A549 (cell line): ENCODE measurements at regions not wholly inside any gene's neighbourhood (a gene's known extent, or its start where the extent isn't known, plus 50 kb on each side); places are given as distances from the start of the nearest gene placed in this dataset.

Experiments
- ATAC-seq, 2 experiments: fragments of 200-7000 bp in 1 of 2; fragments of >200 bp in 1 of 2; cut with Nextera tagmentation in 1 of 2; cut with Tn5 transposase in 1 of 2; 3 replicates each; pipeline versions ENCODE4 v1.8.0 to v1.9.1; 2018 to 2020; ENCODE audit warnings: mild to moderate bottlenecking in 1 of 2, moderate library complexity in 1 of 2
- CTCF ChIA-PET: fragments of 300-600 bp; sonication (Branson Sonifier 250); formaldehyde crosslinking; extraction: SDS; loops from one replicate; lab custom pipeline; 2021; ENCODE audit warnings: antibody characterized with exemption, inconsistent platforms; lab: Yijun Ruan, JAX
- POLR2A ChIA-PET: fragments of 350-600 bp; formaldehyde crosslinking; extraction: SDS; loops from one replicate; lab custom pipeline; 2021; ENCODE audit warnings: antibody characterized with exemption, inconsistent platforms; lab: Yijun Ruan, JAX
- DNase-seq, 2 experiments: peaks; one replicate each; pipeline versions ENCODE4 v3.0.0 to v3.0.0-alpha.2; 2011 to 2016; ENCODE audit warnings: low read depth in 1 of 2, low spot score in 1 of 2
- FAIRE-seq: peaks from 2 replicates; lab custom pipeline; 2011; peaks lifted over from hg19 to GRCh38; lab: Jason Lieb, UNC
- H3K27ac ChIP-seq, 2 experiments: fragments of >200 bp; sonication (Bioruptor Twin); formaldehyde crosslinking; 3 replicates each; pipeline ENCODE4 v1.5.1; 2016 to 2017
- H3K4me1 ChIP-seq: fragments of >200 bp; sonication (Bioruptor Twin); formaldehyde crosslinking; 3 replicates; pipeline ENCODE4 v1.6.1; 2016
- H3K4me2 ChIP-seq: fragments of >200 bp; sonication (Bioruptor Twin); formaldehyde crosslinking; 3 replicates; pipeline ENCODE4 v1.6.1; 2016
- H3K4me3 ChIP-seq: fragments of >200 bp; sonication (Bioruptor Twin); formaldehyde crosslinking; 3 replicates; pipeline ENCODE4 v1.5.1; 2016
- H3K9me3 ChIP-seq: fragments of >200 bp; sonication (Bioruptor Twin); formaldehyde crosslinking; 3 replicates; pipeline ENCODE4 v1.6.1; 2016
- CBX2 ChIP-seq: fragments of 200-600 bp; sonication (generic); IDR thresholded peaks from 2 replicates; pipeline ENCODE4 v1.6.1; 2016; ENCODE audit warnings: low read depth, mild to moderate bottlenecking, borderline replicate concordance
- CEBPB ChIP-seq, 2 experiments: fragments of >200 bp in 1 of 2; sonication (Bioruptor Twin) in 1 of 2; formaldehyde crosslinking in 1 of 2; IDR thresholded peaks; 2 replicates each; pipeline ENCODE4 v1.6.1; 2012 to 2016
- EHF ChIP-seq: fragments of 250-450 bp; sonication (Bioruptor Pico); IDR thresholded peaks from 2 replicates; pipeline ENCODE4 v1.5.0; 2020; ENCODE audit warnings: mild to moderate bottlenecking
- EHMT2 ChIP-seq: fragments of 200-600 bp; sonication (generic); IDR thresholded peaks from 2 replicates; pipeline ENCODE4 v1.6.1; 2016; ENCODE audit warnings: antibody characterized with exemption, low read depth, mild to moderate bottlenecking, moderate library complexity
- EP300 ChIP-seq, 2 experiments: fragments of >200 bp; sonication (Bioruptor Twin); formaldehyde crosslinking; IDR thresholded peaks; 2 replicates in 1 of 2; 3 replicates in 1 of 2; pipeline ENCODE4 v1.6.1; 2016 to 2017
- FOSL2 ChIP-seq, 2 experiments: fragments of 450-650 bp in 1 of 2; fragments of >200 bp in 1 of 2; sonication (Bioruptor Twin) in 1 of 2; formaldehyde crosslinking; IDR thresholded peaks; 2 replicates each; pipeline versions ENCODE4 v1.5.0 to v1.6.1; 2016 to 2020; ENCODE audit warnings: mild to moderate bottlenecking in 1 of 2, moderate library complexity in 1 of 2
- HOXA7 ChIP-seq: fragments of 250-450 bp; sonication (Bioruptor Pico); IDR thresholded peaks from 2 replicates; pipeline ENCODE4 v1.5.0; 2020; ENCODE audit warnings: mild to moderate bottlenecking, moderate library complexity
- HOXB13 ChIP-seq: fragments of 250-450 bp; sonication (Bioruptor Pico); IDR thresholded peaks from 2 replicates; pipeline ENCODE4 v1.5.0; 2020; ENCODE audit warnings: low read depth, mild to moderate bottlenecking, moderate library complexity
- JUN ChIP-seq, 2 experiments: fragments of >200 bp; sonication (Bioruptor Twin); formaldehyde crosslinking; IDR thresholded peaks; 2 replicates in 1 of 2; 3 replicates in 1 of 2; pipeline ENCODE4 v1.6.1; 2016 to 2017
- KDM1A ChIP-seq: fragments of 200-600 bp; sonication (generic); IDR thresholded peaks from 2 replicates; pipeline ENCODE4 v1.6.1; 2016; ENCODE audit warnings: low read depth, mild to moderate bottlenecking
- MAZ ChIP-seq: fragments of 150-350 bp; IDR thresholded peaks from 2 replicates; pipeline ENCODE4 v1.6.1; 2014; ENCODE audit warnings: antibody characterized with exemption, low read depth, low read length, borderline replicate concordance
- MYC ChIP-seq: IDR thresholded peaks from 2 replicates; pipeline ENCODE4 v1.6.1; 2012; ENCODE audit warnings: mild to moderate bottlenecking, inconsistent platforms, low read length, improper control_type of control experiment, borderline replicate concordance
- NFE2L2 ChIP-seq: fragments of 150-350 bp; conservative IDR thresholded peaks from 2 replicates; pipeline ENCODE4 v1.6.1; 2014; ENCODE audit warnings: low read length
- NPAS2 ChIP-seq: fragments of 250-450 bp; sonication (Bioruptor Pico); IDR thresholded peaks from 2 replicates; pipeline ENCODE4 v1.8.0; 2022; ENCODE audit warnings: mild to moderate bottlenecking, moderate library complexity, borderline replicate concordance
- NR3C1 ChIP-seq: fragments of >200 bp; sonication (Bioruptor Twin); formaldehyde crosslinking; IDR thresholded peaks from 3 replicates; pipeline ENCODE4 v1.6.1; 2017
- PHF8 ChIP-seq: fragments of 200-600 bp; sonication (generic); IDR thresholded peaks from 2 replicates; pipeline ENCODE4 v1.6.1; 2016; ENCODE audit warnings: low read depth, mild to moderate bottlenecking, antibody characterized with exemption, moderate library complexity, borderline replicate concordance
- POLR2A ChIP-seq: IDR thresholded peaks from 2 replicates; pipeline ENCODE4 v1.6.1; 2012; ENCODE audit warnings: mild to moderate bottlenecking, low read length
- RAD21 ChIP-seq, 2 experiments: fragments of >200 bp in 1 of 2; sonication (Bioruptor Twin) in 1 of 2; formaldehyde crosslinking in 1 of 2; IDR thresholded peaks in 1 of 2; conservative IDR thresholded peaks in 1 of 2; 2 replicates in 1 of 2; 3 replicates in 1 of 2; pipeline ENCODE4 v1.6.1; 2012 to 2018; ENCODE audit warnings: inconsistent platforms in 1 of 2
- SMC3 ChIP-seq: fragments of >200 bp; sonication (Bioruptor Twin); formaldehyde crosslinking; IDR thresholded peaks from 3 replicates; pipeline ENCODE4 v1.6.1; 2018; ENCODE audit warnings: inconsistent platforms
- TFCP2L1 ChIP-seq: fragments of 250-450 bp; sonication (Bioruptor Pico); IDR thresholded peaks from 2 replicates; pipeline ENCODE4 v1.5.0; 2021; ENCODE audit warnings: mild to moderate bottlenecking
- TP53 ChIP-seq: fragments of 250-450 bp; sonication (Bioruptor Pico); IDR thresholded peaks from 2 replicates; pipeline ENCODE4 v1.5.0; 2021; ENCODE audit warnings: mild to moderate bottlenecking, moderate library complexity
- ZC3H11A ChIP-seq: fragments of 450-650 bp; IDR thresholded peaks from 2 replicates; pipeline ENCODE4 v1.6.1; 2014; ENCODE audit warnings: antibody characterized with exemption, mild to moderate bottlenecking
- ZFP36 ChIP-seq: fragments of 450-650 bp; IDR thresholded peaks from 2 replicates; pipeline ENCODE4 v1.6.1; 2014; ENCODE audit warnings: borderline replicate concordance; ENCODE audit not compliant: partially characterized antibody
- WGBS: methylation state at CpG from one replicate; pipeline ENCODE4 v1.1.6; 2017; ENCODE audit errors: missing lambda C conversion rate; 5-methylcytosine and 5-hydroxymethylcytosine counted together
- TF ChIP-seq, protein P1 (sequence below): fragments of 150-350 bp; IDR thresholded peaks from 2 replicates; pipeline ENCODE4 v1.6.1; 2014; ENCODE audit warnings: low read depth, mild to moderate bottlenecking, low read length
- TF ChIP-seq, protein P2 (sequence below): fragments of 250-450 bp; sonication (Bioruptor Pico); IDR thresholded peaks from 2 replicates; pipeline ENCODE4 v1.5.0; 2021; ENCODE audit warnings: mild to moderate bottlenecking, moderate library complexity, borderline replicate concordance
- TF ChIP-seq, protein P3 (sequence below): fragments of 450-650 bp; IDR thresholded peaks from 2 replicates; pipeline ENCODE4 v1.6.1; 2014; ENCODE audit warnings: antibody characterized with exemption
- TF ChIP-seq, protein P4 (sequence below): fragments of >200 bp; sonication (Bioruptor Twin); formaldehyde crosslinking; IDR thresholded peaks from 2 replicates; pipeline ENCODE4 v1.6.1; 2016
- TF ChIP-seq, protein P5 (sequence below): IDR thresholded peaks from 2 replicates; pipeline ENCODE4 v1.6.1; 2012

DNA sequence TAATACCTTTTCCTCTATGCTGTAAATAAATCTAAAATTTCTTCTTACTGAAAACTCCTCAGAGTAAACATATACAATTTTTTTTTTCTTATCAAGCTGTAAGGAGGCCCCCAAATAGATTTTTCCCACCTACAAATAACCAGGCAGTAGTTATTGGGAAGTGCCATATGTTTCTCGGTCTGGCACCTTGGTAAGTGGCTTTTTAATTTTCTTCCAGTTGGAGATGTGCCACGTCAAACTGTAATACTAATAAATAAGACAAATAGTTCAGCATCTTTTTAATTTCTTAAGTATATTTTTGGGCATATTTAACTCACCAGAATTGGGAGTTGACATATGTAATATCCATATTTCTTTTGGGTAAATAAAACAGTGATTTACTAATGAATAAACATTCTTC, 346.3 kb downstream of the DIPK2A start:
- CTCF ChIA-PET, result interaction anchor here (1.6 kb wide), 1 partner anchor 24 kb away, joined by 3 read pairs; no protein-coding TSS in a partner anchor
- Histone ChIP-seq H3K4me3 (no peak overlapping the region), H3K9me3 (no peaks in the 10 kb centered on the region), H3K27ac (no peak overlapping the region), H3K4me1 (no peaks in the 10 kb centered on the region), H3K4me2 (no peak overlapping the region)
- ATAC-seq (no peak), DNase-seq (no peak), FAIRE-seq (no peak)
- POLR2A ChIA-PET, result no interaction called here
- TF ChIP-seq RAD21 (conservative IDR thresholded peaks at IDR 0.05 in 1 of 2, IDR thresholded peaks at IDR 0.05 in 1 of 2), result no peak
- TF ChIP-seq EHF (CRISPR knock-in tag), result no peak
- no peak for TF ChIP-seq MAZ
- no peak for TF ChIP-seq HOXB13 (CRISPR knock-in tag)
- TF ChIP-seq NR3C1, result no peak
- no peak for TF ChIP-seq PHF8
- no peak for TF ChIP-seq TFCP2L1 (CRISPR knock-in tag)
- TF ChIP-seq SMC3, result no peak
- TF ChIP-seq EP300 (IDR thresholded peaks at IDR 0.05), result no peak
- no peak for TF ChIP-seq FOSL2 (IDR thresholded peaks at IDR 0.05)
- TF ChIP-seq FOSL2 (CRISPR knock-in tag; IDR thresholded peaks at IDR 0.05), result no peak
- TF ChIP-seq NFE2L2, result no peak
- no peak for TF ChIP-seq TP53 (CRISPR knock-in tag)
- TF ChIP-seq, protein P1, sequence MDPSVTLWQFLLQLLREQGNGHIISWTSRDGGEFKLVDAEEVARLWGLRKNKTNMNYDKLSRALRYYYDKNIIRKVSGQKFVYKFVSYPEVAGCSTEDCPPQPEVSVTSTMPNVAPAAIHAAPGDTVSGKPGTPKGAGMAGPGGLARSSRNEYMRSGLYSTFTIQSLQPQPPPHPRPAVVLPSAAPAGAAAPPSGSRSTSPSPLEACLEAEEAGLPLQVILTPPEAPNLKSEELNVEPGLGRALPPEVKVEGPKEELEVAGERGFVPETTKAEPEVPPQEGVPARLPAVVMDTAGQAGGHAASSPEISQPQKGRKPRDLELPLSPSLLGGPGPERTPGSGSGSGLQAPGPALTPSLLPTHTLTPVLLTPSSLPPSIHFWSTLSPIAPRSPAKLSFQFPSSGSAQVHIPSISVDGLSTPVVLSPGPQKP, result no peak
- TF ChIP-seq, protein P2, sequence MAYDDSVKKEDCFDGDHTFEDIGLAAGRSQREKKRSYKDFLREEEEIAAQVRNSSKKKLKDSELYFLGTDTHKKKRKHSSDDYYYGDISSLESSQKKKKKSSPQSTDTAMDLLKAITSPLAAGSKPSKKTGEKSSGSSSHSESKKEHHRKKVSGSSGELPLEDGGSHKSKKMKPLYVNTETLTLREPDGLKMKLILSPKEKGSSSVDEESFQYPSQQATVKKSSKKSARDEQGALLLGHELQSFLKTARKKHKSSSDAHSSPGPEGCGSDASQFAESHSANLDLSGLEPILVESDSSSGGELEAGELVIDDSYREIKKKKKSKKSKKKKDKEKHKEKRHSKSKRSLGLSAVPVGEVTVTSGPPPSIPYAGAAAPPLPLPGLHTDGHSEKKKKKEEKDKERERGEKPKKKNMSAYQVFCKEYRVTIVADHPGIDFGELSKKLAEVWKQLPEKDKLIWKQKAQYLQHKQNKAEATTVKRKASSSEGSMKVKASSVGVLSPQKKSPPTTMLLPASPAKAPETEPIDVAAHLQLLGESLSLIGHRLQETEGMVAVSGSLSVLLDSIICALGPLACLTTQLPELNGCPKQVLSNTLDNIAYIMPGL, result no peak
- TF ChIP-seq, protein P3, sequence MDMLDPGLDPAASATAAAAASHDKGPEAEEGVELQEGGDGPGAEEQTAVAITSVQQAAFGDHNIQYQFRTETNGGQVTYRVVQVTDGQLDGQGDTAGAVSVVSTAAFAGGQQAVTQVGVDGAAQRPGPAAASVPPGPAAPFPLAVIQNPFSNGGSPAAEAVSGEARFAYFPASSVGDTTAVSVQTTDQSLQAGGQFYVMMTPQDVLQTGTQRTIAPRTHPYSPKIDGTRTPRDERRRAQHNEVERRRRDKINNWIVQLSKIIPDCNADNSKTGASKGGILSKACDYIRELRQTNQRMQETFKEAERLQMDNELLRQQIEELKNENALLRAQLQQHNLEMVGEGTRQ, result no peak
- no peak for TF ChIP-seq CEBPB (IDR thresholded peaks at IDR 0.05)
- TF ChIP-seq, protein P4, sequence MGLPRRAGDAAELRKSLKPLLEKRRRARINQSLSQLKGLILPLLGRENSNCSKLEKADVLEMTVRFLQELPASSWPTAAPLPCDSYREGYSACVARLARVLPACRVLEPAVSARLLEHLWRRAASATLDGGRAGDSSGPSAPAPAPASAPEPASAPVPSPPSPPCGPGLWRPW, result no peak
- TF ChIP-seq, protein P5, sequence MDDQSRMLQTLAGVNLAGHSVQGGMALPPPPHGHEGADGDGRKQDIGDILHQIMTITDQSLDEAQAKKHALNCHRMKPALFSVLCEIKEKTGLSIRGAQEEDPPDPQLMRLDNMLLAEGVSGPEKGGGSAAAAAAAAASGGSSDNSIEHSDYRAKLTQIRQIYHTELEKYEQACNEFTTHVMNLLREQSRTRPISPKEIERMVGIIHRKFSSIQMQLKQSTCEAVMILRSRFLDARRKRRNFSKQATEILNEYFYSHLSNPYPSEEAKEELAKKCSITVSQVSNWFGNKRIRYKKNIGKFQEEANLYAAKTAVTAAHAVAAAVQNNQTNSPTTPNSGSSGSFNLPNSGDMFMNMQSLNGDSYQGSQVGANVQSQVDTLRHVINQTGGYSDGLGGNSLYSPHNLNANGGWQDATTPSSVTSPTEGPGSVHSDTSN, result no peak
- no peak for TF ChIP-seq KDM1A
- no peak for TF ChIP-seq CBX2
- WGBS, result 4% methylated on average over 2 of the region's 2 CpGs

DNA sequence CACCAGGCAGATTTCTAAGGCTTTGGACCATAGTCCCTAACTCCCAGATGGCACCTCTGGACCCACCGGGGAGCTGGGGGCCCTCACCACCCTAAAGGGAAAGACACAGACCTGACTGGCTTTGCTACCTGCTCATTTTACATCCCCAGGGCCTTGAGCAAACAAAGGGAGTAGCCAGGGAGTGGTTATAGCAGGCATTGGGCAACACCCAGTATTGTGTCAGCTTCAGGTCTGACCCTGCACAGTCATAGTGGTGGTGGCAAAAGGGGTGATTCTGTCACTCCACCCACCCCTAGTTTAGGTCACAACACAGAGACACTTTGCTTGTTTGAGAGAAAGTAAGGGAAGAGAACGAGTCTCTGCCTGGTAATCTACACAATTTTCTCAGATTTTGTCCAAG, 352.5 kb downstream of the DIPK2A start:
- WGBS, result 0% methylated on average over 1 of the region's 2 CpGs
- no peak for DNase-seq
- ATAC-seq, result no peak
- ChIA-PET CTCF (no interaction called here), POLR2A (no interaction called here)
- no peak overlapping the region for H3K4me3 ChIP-seq
- H3K4me2 ChIP-seq, result no peak overlapping the region
- no peaks in the 10 kb centered on the region for H3K4me1 ChIP-seq
- no peaks in the 10 kb centered on the region for H3K9me3 ChIP-seq
- no peak for FAIRE-seq
- no peak overlapping the region for H3K27ac ChIP-seq
- no peak for TF ChIP-seq JUN (IDR thresholded peaks at IDR 0.05)
- TF ChIP-seq POLR2A, result no peak
- no peak for TF ChIP-seq EHMT2
- no peak for TF ChIP-seq ZFP36
- TF ChIP-seq NPAS2 (CRISPR knock-in tag), result no peak
- TF ChIP-seq ZC3H11A, result no peak
- TF ChIP-seq HOXA7 (CRISPR knock-in tag), result no peak
- TF ChIP-seq MYC, result no peak
- TF ChIP-seq, protein P3, result no peak
